SK-N-MC (cell line): ENCODE measurements at regions not wholly inside any gene's neighbourhood (a gene's known extent, or its start where the extent isn't known, plus 50 kb on each side); places are given as distances from the start of the nearest gene placed in this dataset.

Source experiments
- EZH2 ChIP-seq: fragments of 200-600 bp; sonication (generic); IDR thresholded peaks from one replicate; pipeline ENCODE4 v1.6.1; 2017; ENCODE audit warnings: antibody characterized with exemption
- POLR2AphosphoS5 ChIP-seq: IDR thresholded peaks from 2 replicates; pipeline ENCODE4 v1.6.1; 2012; ENCODE audit warnings: mild to moderate bottlenecking, low read depth, low read length, borderline replicate concordance

DNA sequence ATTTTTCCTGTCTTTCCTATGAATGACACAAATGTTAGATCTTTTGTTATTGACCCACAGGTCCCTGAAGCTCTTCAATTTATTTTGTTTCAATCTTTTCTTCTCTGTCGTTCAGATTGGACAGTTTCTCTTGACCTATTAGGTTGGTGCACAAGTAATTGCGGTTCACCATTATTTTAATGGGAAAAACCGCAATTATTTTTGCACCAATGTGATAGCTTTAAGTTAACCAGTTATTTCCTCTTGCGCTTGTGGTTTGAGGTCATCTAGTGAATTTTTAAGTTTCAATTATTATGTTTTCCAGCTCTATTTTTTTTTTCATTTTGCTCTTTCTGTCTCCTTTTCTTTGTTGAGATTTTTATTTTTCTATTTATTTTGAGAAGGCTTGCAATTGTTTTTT lies 399.2 kb downstream of the INHBA start:
- no peak for TF ChIP-seq POLR2AphosphoS5
- no peak for TF ChIP-seq EZH2
